GM23338 (cell line): ENCODE measurements at regions not wholly inside any gene's neighbourhood (a gene's known extent, or its start where the extent isn't known, plus 50 kb on each side); places are given as distances from the start of the nearest gene placed in this dataset.

ENCODE experiments used
- ATAC-seq: fragments of 200-7000 bp; cut with Tn5 transposase; 3 replicates; pipeline ENCODE4 v1.9.1; 2020
- DNase-seq: peaks from one replicate; pipeline ENCODE4 v3.0.0-alpha.2; 2015; ENCODE audit warnings: low spot score
- H2AFZ ChIP-seq: fragments of 200-600 bp; sonication (generic); 2 replicates; pipeline ENCODE4 v1.8.0; 2016; ENCODE audit warnings: antibody characterized with exemption, mild to moderate bottlenecking, moderate library complexity
- H3F3A ChIP-seq: fragments of 200-600 bp; sonication (generic); replicated peaks from 2 replicates; pipeline ENCODE4 v1.8.0; 2017; ENCODE audit warnings: antibody characterized with exemption, mixed run types, low read depth
- H3K27ac ChIP-seq: fragments of 200-600 bp; sonication (generic); 2 replicates; pipeline ENCODE4 v1.6.1; 2016; ENCODE audit warnings: low read depth
- H3K27me3 ChIP-seq: fragments of 200-600 bp; sonication (generic); 2 replicates; pipeline ENCODE4 v1.8.0; 2016; ENCODE audit warnings: mild to moderate bottlenecking, mixed run types, moderate library complexity; ENCODE audit not compliant: insufficient read depth
- H3K36me3 ChIP-seq: fragments of 200-600 bp; sonication (generic); 2 replicates; pipeline ENCODE4 v1.8.0; 2016; ENCODE audit warnings: mild to moderate bottlenecking; ENCODE audit not compliant: insufficient read depth
- H3K4me1 ChIP-seq: fragments of 200-600 bp; sonication (generic); 2 replicates; pipeline ENCODE4 v1.8.0; 2016; ENCODE audit warnings: mild to moderate bottlenecking, moderate library complexity; ENCODE audit not compliant: insufficient read depth
- H3K4me2 ChIP-seq: fragments of 200-600 bp; sonication (generic); 2 replicates; pipeline ENCODE4 v1.7.1; 2017; ENCODE audit warnings: mixed run types
- H3K4me3 ChIP-seq: fragments of 200-600 bp; sonication (generic); 2 replicates; pipeline ENCODE4 v1.6.1; 2016; ENCODE audit warnings: mixed run types
- H3K79me2 ChIP-seq: fragments of 200-600 bp; sonication (generic); replicated peaks from 2 replicates; pipeline ENCODE4 v1.8.0; 2017; ENCODE audit warnings: mild to moderate bottlenecking; ENCODE audit not compliant: insufficient read depth
- H3K9me2 ChIP-seq: fragments of 200-600 bp; sonication (generic); 2 replicates; pipeline ENCODE4 v1.8.0; 2017; ENCODE audit not compliant: insufficient read depth
- H4K20me1 ChIP-seq: fragments of 200-600 bp; sonication (generic); replicated peaks from 2 replicates; pipeline ENCODE4 v1.8.0; 2017; ENCODE audit warnings: mild to moderate bottlenecking; ENCODE audit not compliant: insufficient read depth
- H3K27ac Mint-ChIP-seq: 2 replicates; pipeline ENCODE4 v1.8.0; 2020; ENCODE audit warnings: inconsistent platforms, mild to moderate bottlenecking, moderate library complexity, mixed read lengths
- H3K27me3 Mint-ChIP-seq: 3 replicates; pipeline ENCODE4 v1.8.0; 2022; ENCODE audit warnings: low read depth, mild to moderate bottlenecking, moderate library complexity, mixed read lengths, inconsistent platforms; ENCODE audit not compliant: insufficient read depth, poor library complexity
- H3K36me3 Mint-ChIP-seq: 3 replicates; pipeline ENCODE4 v1.8.0; 2021; ENCODE audit warnings: low read depth, mild to moderate bottlenecking, inconsistent platforms, moderate library complexity, mixed read lengths
- H3K4me1 Mint-ChIP-seq: 3 replicates; pipeline ENCODE4 v1.8.0; 2020; ENCODE audit warnings: mild to moderate bottlenecking, inconsistent platforms, mixed read lengths
- H3K4me3 Mint-ChIP-seq: 3 replicates; pipeline ENCODE4 v1.8.0; 2021; ENCODE audit warnings: moderate library complexity, mild to moderate bottlenecking, inconsistent platforms, mixed read lengths
- H3K9me3 Mint-ChIP-seq: 3 replicates; pipeline ENCODE4 v1.8.0; 2020; ENCODE audit warnings: moderate library complexity, mild to moderate bottlenecking, inconsistent platforms, mixed read lengths
- EZH2 ChIP-seq: fragments of 200-600 bp; sonication (generic); IDR thresholded peaks from one replicate; pipeline ENCODE4 v1.8.0; 2017; ENCODE audit warnings: antibody characterized with exemption, mild to moderate bottlenecking, low read depth; ENCODE audit not compliant: unreplicated experiment
- STAT1 ChIP-seq: IDR thresholded peaks from one replicate; pipeline ENCODE4 v1.6.1; 2016; ENCODE audit warnings: antibody characterized with exemption; ENCODE audit not compliant: unreplicated experiment
- TF ChIP-seq, protein P1 (sequence below): fragments of 250-450 bp; sonication (Bioruptor Pico); IDR thresholded peaks from 2 replicates; pipeline ENCODE4 v1.5.0; 2020; ENCODE audit warnings: mild to moderate bottlenecking, moderate library complexity
- TF ChIP-seq, protein P2 (sequence below), 2 experiments: fragments of 200-600 bp in 1 of 2; sonication (generic) in 1 of 2; conservative IDR thresholded peaks; 2 replicates each; pipeline versions ENCODE4 v1.5.1 to v1.6.1; 2016 to 2017; ENCODE audit warnings: antibody characterized with exemption in 2 of 2, low read depth in 2 of 2, mild to moderate bottlenecking in 2 of 2, moderate library complexity in 1 of 2

DNA sequence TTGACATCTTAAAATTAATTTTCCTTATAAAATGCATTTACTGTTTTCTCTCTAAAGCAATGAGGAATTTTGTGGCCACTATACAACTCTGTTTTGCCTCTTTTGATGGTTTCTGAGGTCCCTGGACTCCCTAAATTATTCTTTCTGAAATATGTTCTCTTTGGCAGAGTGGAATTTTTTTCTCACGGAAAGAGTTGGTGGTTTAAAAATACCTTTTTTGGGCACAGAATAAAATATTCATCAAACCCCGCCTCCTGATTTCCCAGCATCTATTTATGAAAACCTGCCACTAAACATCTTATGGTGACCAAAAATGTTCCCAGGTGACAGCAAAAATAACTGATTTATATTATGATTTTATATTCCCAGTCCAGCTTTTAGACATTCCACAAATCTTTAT lies 165.3 kb upstream of the SYT6 start:
- H3K79me2 ChIP-seq = no peaks in the 10 kb centered on the region
- no peak overlapping the region for H3K4me3 Mint-ChIP-seq
- no peaks in the 10 kb centered on the region for H3K4me1 Mint-ChIP-seq
- no peaks in the 10 kb centered on the region for H3K4me1 ChIP-seq
- no peaks in the 10 kb centered on the region for H3K36me3 ChIP-seq
- no peak for DNase-seq
- no peaks in the 10 kb centered on the region for H4K20me1 ChIP-seq
- H3K4me2 ChIP-seq = no peak overlapping the region
- TF ChIP-seq, protein P1, sequence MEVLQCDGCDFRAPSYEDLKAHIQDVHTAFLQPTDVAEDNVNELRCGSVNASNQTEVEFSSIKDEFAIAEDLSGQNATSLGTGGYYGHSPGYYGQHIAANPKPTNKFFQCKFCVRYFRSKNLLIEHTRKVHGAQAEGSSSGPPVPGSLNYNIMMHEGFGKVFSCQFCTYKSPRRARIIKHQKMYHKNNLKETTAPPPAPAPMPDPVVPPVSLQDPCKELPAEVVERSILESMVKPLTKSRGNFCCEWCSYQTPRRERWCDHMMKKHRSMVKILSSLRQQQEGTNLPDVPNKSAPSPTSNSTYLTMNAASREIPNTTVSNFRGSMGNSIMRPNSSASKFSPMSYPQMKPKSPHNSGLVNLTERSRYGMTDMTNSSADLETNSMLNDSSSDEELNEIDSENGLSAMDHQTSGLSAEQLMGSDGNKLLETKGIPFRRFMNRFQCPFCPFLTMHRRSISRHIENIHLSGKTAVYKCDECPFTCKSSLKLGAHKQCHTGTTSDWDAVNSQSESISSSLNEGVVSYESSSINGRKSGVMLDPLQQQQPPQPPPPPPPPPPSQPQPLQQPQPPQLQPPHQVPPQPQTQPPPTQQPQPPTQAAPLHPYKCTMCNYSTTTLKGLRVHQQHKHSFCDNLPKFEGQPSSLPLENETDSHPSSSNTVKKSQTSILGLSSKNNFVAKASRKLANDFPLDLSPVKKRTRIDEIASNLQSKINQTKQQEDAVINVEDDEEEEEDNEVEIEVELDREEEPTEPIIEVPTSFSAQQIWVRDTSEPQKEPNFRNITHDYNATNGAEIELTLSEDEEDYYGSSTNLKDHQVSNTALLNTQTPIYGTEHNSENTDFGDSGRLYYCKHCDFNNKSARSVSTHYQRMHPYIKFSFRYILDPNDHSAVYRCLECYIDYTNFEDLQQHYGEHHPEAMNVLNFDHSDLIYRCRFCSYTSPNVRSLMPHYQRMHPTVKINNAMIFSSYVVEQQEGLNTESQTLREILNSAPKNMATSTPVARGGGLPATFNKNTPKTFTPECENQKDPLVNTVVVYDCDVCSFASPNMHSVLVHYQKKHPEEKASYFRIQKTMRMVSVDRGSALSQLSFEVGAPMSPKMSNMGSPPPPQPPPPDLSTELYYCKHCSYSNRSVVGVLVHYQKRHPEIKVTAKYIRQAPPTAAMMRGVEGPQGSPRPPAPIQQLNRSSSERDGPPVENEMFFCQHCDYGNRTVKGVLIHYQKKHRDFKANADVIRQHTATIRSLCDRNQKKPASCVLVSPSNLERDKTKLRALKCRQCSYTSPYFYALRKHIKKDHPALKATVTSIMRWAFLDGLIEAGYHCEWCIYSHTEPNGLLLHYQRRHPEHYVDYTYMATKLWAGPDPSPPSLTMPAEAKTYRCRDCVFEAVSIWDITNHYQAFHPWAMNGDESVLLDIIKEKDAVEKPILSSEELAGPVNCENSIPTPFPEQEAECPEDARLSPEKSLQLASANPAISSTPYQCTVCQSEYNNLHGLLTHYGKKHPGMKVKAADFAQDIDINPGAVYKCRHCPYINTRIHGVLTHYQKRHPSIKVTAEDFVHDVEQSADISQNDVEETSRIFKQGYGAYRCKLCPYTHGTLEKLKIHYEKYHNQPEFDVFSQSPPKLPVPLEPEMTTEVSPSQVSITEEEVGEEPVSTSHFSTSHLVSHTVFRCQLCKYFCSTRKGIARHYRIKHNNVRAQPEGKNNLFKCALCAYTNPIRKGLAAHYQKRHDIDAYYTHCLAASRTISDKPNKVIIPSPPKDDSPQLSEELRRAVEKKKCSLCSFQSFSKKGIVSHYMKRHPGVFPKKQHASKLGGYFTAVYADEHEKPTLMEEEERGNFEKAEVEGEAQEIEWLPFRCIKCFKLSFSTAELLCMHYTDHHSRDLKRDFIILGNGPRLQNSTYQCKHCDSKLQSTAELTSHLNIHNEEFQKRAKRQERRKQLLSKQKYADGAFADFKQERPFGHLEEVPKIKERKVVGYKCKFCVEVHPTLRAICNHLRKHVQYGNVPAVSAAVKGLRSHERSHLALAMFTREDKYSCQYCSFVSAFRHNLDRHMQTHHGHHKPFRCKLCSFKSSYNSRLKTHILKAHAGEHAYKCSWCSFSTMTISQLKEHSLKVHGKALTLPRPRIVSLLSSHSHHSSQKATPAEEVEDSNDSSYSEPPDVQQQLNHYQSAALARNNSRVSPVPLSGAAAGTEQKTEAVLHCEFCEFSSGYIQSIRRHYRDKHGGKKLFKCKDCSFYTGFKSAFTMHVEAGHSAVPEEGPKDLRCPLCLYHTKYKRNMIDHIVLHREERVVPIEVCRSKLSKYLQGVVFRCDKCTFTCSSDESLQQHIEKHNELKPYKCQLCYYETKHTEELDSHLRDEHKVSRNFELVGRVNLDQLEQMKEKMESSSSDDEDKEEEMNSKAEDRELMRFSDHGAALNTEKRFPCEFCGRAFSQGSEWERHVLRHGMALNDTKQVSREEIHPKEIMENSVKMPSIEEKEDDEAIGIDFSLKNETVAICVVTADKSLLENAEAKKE (CRISPR knock-in tag) = no peak
- TF ChIP-seq STAT1 = no peak
- TF ChIP-seq EZH2 = no peak
- H3K27ac ChIP-seq = no peak overlapping the region
- ATAC-seq = no peak
- H3K4me3 ChIP-seq = no peak overlapping the region
- no peaks in the 10 kb centered on the region; the same call in 1 of the 2 replicates for H3K27me3 ChIP-seq
- no peaks in the 10 kb centered on the region for H3K36me3 Mint-ChIP-seq
- H3K27ac Mint-ChIP-seq = no peak overlapping the region
- H3K27me3 Mint-ChIP-seq = peaks cover 3% of the 10 kb centered on the region
- H3K9me2 ChIP-seq = 0 out of 2 replicates have a peak, but pooled peaks cover 7% of the 10 kb centered on the region
- no peak overlapping the region for H2AFZ ChIP-seq
- H3K9me3 Mint-ChIP-seq = no peaks in the 10 kb centered on the region
- no peaks in the 10 kb centered on the region for H3F3A ChIP-seq

DNA sequence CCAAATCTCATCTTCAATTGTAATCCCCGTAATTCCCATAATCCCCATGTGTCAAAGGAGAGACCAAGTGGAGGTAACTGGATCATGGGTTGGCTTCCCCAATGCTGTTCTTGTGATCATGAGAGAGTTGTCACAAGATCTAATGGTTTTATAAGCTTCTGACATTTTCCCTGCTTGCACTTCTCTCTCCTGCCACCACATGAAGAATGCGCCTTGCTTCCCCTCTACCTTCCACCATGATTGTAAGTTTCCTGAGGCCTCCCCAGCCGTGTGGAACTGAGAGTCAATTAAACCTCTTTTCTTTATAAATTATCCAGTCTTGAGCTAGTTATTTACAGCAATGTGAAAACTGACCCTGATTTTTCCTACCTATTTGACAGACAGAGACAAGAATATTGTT lies 162.5 kb upstream of the SYT6 start:
- Histone ChIP-seq H3K4me2 (no peak overlapping the region), H2AFZ (peak overlapping the region; percentile 4; the same call in 1 of the 2 replicates), H3K27ac (no peak overlapping the region), H3K79me2 (no peaks in the 10 kb centered on the region), H3K36me3 (no peaks in the 10 kb centered on the region), H4K20me1 (no peaks in the 10 kb centered on the region), H3K27me3 (no peaks in the 10 kb centered on the region; the same call in 1 of the 2 replicates), H3F3A (no peaks in the 10 kb centered on the region), H3K4me1 (no peaks in the 10 kb centered on the region), H3K4me3 (no peak overlapping the region), H3K9me2 (no peaks in the 10 kb centered on the region; the same call in 1 of the 2 replicates)
- H3K9me3 Mint-ChIP-seq = no peaks in the 10 kb centered on the region; the same call in 2 of the 3 replicates
- no peak overlapping the region for H3K4me3 Mint-ChIP-seq
- DNase-seq (peak; percentile 34), ATAC-seq (no peak)
- no peak overlapping the region for H3K27ac Mint-ChIP-seq
- H3K36me3 Mint-ChIP-seq = no peaks in the 10 kb centered on the region
- H3K27me3 Mint-ChIP-seq = peaks cover 3% of the 10 kb centered on the region
- no peak for TF ChIP-seq STAT1
- TF ChIP-seq, protein P2, sequence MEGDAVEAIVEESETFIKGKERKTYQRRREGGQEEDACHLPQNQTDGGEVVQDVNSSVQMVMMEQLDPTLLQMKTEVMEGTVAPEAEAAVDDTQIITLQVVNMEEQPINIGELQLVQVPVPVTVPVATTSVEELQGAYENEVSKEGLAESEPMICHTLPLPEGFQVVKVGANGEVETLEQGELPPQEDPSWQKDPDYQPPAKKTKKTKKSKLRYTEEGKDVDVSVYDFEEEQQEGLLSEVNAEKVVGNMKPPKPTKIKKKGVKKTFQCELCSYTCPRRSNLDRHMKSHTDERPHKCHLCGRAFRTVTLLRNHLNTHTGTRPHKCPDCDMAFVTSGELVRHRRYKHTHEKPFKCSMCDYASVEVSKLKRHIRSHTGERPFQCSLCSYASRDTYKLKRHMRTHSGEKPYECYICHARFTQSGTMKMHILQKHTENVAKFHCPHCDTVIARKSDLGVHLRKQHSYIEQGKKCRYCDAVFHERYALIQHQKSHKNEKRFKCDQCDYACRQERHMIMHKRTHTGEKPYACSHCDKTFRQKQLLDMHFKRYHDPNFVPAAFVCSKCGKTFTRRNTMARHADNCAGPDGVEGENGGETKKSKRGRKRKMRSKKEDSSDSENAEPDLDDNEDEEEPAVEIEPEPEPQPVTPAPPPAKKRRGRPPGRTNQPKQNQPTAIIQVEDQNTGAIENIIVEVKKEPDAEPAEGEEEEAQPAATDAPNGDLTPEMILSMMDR (conservative IDR thresholded peaks at IDR 0.05; ENCODE audit: low read depth in 2 of 2) = peak in 1 of 2 experiments; percentile 13; a peak in 1 of 4 replicates
- no peaks in the 10 kb centered on the region for H3K4me1 Mint-ChIP-seq
